SK-N-MC (cell line): ENCODE measurements at regions not wholly inside any gene's neighbourhood (a gene's known extent, or its start where the extent isn't known, plus 50 kb on each side); places are given as distances from the start of the nearest gene placed in this dataset.

Experiments used
- DNase-seq: peaks from one replicate; pipeline ENCODE4 v3.0.0-alpha.2; 2011; ENCODE audit warnings: low read depth, low spot score
- H3K27ac ChIP-seq: fragments of 200-600 bp; sonication (generic); 2 replicates; pipeline ENCODE4 v1.5.1; 2016; ENCODE audit warnings: mixed run types
- H3K36me3 ChIP-seq: fragments of 200-600 bp; sonication (generic); 2 replicates; pipeline ENCODE4 v1.6.1; 2017; ENCODE audit warnings: antibody characterized with exemption, low read length, mixed read lengths; ENCODE audit not compliant: insufficient read depth
- H3K4me3 ChIP-seq: fragments of 200-600 bp; sonication (generic); 2 replicates; pipeline ENCODE4 v1.5.1; 2016
- H3K9ac ChIP-seq: fragments of 200-600 bp; sonication (generic); 2 replicates; pipeline ENCODE4 v1.8.0; 2017; ENCODE audit warnings: mixed run types, mixed read lengths; ENCODE audit not compliant: insufficient read length
- H3K9me3 ChIP-seq: fragments of 200-600 bp; sonication (generic); 2 replicates; pipeline ENCODE4 v1.6.1; 2017; ENCODE audit warnings: low read depth, mild to moderate bottlenecking, antibody characterized with exemption, low read length, moderate library complexity, mixed read lengths
- EZH2 ChIP-seq: fragments of 200-600 bp; sonication (generic); IDR thresholded peaks from one replicate; pipeline ENCODE4 v1.6.1; 2017; ENCODE audit warnings: antibody characterized with exemption
- FOXP2 ChIP-seq: optimal IDR thresholded peaks from 2 replicates; pipeline ENCODE3; 2011; ENCODE audit warnings: mild to moderate bottlenecking, moderate library complexity; ENCODE audit not compliant: insufficient read depth; ENCODE audit errors: extremely low read length, control extremely low read depth
- POLR2AphosphoS5 ChIP-seq: IDR thresholded peaks from 2 replicates; pipeline ENCODE4 v1.6.1; 2012; ENCODE audit warnings: mild to moderate bottlenecking, low read depth, low read length, borderline replicate concordance

DNA sequence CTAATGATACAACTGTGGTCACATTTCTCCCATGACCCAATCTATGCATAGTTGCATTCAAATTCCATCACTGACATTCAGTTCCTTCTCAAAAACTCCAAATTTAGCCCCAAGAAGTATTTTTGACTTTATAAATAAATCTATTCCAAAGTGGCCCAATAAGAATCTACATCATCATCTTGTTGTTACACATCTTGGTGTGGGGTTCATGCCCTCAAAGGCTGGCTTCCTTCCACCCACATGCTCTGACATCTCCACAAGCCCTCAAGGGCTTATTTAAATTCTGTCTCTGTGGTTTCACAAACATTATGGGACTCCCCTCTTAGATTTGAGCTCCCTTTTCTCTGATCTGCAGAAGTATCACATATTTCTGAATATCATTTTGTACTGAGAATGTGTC is 585.3 kb upstream of the BTBD3 start:
- H3K9ac ChIP-seq = no peak overlapping the region
- no peaks in the 10 kb centered on the region for H3K36me3 ChIP-seq
- no peak overlapping the region for H3K4me3 ChIP-seq
- TF ChIP-seq EZH2 (no peak), FOXP2 (no peak), POLR2AphosphoS5 (no peak)
- no peak overlapping the region for H3K27ac ChIP-seq
- no peak for DNase-seq
- no peaks in the 10 kb centered on the region for H3K9me3 ChIP-seq

DNA sequence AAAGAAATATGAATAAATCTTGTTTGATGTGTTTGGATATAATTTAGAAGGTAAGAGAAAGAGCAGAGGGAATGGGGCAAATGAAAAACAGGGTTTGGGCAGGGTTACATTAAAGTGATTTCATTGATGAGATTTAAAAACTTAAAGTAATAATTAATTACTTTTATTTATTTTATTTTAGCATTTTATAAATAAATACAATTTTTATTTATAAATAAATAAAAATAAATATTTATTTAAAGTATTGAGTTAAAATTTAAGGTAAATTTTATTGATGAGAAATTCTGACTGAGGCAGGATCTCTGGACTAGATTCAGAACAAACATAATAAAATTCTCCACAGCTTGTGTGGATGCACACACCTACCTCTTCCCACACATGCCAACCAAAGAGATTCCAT is 584.1 kb upstream of the BTBD3 start:
- no peak overlapping the region for H3K27ac ChIP-seq
- H3K36me3 ChIP-seq = no peaks in the 10 kb centered on the region
- TF ChIP-seq POLR2AphosphoS5 (no peak), FOXP2 (no peak), EZH2 (no peak)
- H3K4me3 ChIP-seq = no peak overlapping the region
- H3K9me3 ChIP-seq = no peaks in the 10 kb centered on the region
- H3K9ac ChIP-seq = no peak overlapping the region
- DNase-seq = no peak

GRCh38 chr20:11337361-11338130 is 580.1 kb upstream of the BTBD3 start:
- Histone ChIP-seq H3K9me3 (no peaks in the 10 kb centered on the region), H3K9ac (no peak overlapping the region), H3K27ac (no peak overlapping the region), H3K4me3 (no peak overlapping the region), H3K36me3 (no peaks in the 10 kb centered on the region)
- no peak for DNase-seq
- TF ChIP-seq EZH2 (no peak), POLR2AphosphoS5 (no peak), FOXP2 (no peak)

DNA sequence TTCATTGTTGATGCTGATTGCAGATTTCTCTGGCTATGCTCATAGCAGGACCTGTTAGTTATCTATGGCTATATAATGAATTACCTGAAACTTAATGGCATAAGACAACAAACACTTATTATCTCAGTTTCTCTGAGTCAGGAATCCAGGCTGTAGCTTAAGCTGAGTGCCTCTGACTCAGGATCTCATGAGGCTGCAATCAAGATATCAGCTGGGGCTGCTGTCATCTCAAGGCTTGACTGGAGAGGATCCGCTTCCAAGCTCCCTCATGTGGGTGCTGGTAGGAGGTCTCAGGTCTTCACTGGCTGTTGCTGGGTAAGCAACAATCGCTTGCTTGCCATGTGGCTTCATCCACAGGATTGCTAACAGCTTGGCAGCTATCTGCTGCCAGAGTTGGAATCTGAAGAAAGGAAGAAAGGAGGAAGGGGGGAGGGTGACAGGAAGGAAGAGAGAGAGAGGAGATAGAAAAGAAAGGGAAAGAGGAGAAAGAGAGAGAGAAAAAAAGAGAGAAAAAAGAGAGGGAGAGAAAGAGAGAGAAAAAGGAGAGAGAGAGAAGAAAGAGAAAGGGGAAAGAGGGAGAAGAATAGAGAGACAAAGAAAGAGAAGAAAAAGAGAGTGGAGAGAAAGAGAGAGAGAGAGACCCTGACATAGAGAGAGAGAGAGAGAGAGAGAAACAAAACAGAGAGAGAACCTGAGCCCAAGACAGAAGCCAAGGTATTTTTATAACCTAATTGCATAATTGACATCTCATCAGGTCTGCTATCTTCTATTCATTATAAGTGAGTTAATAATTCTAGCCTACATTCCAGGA is 579.0 kb upstream of the BTBD3 start:
- H3K9ac ChIP-seq = no peak overlapping the region
- no peak for TF ChIP-seq EZH2
- no peak for TF ChIP-seq POLR2AphosphoS5
- TF ChIP-seq FOXP2 = no peak

GRCh38 chr20:11344939-11345338 is 572.8 kb upstream of the BTBD3 start:
- H3K36me3 ChIP-seq = no peaks in the 10 kb centered on the region
- no peak overlapping the region for H3K9ac ChIP-seq
- TF ChIP-seq POLR2AphosphoS5 (no peak), FOXP2 (no peak), EZH2 (no peak)
- H3K4me3 ChIP-seq = no peak overlapping the region
- no peak overlapping the region for H3K27ac ChIP-seq
- H3K9me3 ChIP-seq = no peaks in the 10 kb centered on the region
- DNase-seq = no peak

More for the DNA sequence above, 579.0 kb upstream of the BTBD3 start:
- Histone ChIP-seq H3K9me3 (no peaks in the 10 kb centered on the region), H3K36me3 (no peaks in the 10 kb centered on the region), H3K4me3 (no peak overlapping the region), H3K27ac (no peak overlapping the region)
- DNase-seq = no peak

DNA sequence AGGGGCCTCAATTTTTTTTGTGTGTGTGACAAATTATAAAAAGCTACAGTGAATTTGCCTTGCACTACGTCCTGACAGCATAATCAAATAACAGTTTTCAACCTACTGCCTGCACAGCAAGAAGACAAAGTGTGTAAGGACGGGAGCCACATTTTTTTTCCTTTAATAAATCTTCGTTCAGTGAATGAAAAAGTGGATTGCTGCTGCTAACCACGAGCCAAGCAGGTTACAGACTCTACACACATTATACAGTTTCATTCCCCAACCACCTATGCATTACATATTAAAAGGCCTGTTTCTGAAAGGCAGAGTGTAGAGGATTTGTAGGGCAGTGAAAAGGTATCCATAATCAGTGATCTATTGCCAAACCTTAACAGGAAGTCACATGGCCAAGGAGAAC is 570.0 kb upstream of the BTBD3 start:
- DNase-seq = no peak
- TF ChIP-seq POLR2AphosphoS5 (no peak), EZH2 (no peak), FOXP2 (no peak)
- Histone ChIP-seq H3K36me3 (no peaks in the 10 kb centered on the region), H3K9ac (no peak overlapping the region), H3K27ac (no peak overlapping the region), H3K9me3 (no peaks in the 10 kb centered on the region), H3K4me3 (no peak overlapping the region)

DNA sequence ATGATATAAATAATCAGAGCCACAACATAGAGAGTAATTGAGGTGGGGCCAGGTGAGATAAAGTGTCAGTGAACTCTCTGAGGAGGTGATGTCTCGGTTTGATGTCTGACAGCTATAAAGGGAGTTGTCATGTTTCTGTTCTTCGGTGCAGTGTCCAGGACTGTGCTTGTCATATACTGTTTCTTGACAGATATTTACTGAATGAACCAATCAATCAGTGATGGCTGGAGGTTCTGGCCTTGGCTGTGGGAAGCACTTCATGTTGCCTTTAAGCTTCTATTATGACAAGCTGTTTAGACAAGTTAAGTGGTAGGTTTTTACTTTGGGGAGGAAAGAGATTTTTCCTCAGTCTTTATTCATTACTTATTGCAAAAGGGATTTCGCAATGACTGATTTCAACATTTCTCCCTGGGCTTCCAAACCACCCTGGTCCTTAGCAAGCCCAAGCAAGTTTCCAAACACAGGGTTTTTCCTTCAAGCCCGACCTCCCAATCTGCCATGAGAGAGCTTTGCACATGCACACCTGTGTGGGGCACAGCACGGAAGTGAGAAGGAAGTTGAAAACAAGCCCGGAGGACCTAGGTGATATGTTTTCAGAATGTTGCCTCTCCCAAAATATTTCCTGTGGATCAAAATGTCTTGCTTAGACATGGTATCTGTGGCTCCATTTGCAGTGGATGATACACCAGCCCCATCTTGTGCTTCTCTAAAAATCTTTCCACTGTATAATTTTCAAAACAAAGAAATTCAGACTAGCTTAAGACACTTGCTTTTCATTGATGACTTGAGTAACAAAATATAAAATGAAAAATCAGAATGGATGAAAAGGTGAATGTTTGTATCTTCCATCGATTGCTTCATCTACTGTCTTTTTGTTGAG is 567.3 kb upstream of the BTBD3 start:
- TF ChIP-seq FOXP2 (no peak), POLR2AphosphoS5 (no peak), EZH2 (no peak)
- Histone ChIP-seq H3K36me3 (no peaks in the 10 kb centered on the region), H3K9ac (no peak overlapping the region), H3K4me3 (no peak overlapping the region), H3K9me3 (no peaks in the 10 kb centered on the region), H3K27ac (no peak overlapping the region)
- DNase-seq = peak; percentile 26

- Histone ChIP-seq H3K9me3 (no peaks in the 10 kb centered on the region), H3K36me3 (no peaks in the 10 kb centered on the region), H3K27ac (no peak overlapping the region), H3K9ac (no peak overlapping the region), H3K4me3 (no peak overlapping the region)
- no peak for DNase-seq
- TF ChIP-seq FOXP2 (no peak), EZH2 (no peak), POLR2AphosphoS5 (no peak)
These were observed 565.7 kb upstream of the BTBD3 start for GRCh38 chr20:11352041-11352440.
